HG02970 (cell line): ENCODE measurements at regions not wholly inside any gene's neighbourhood (a gene's known extent, or its start where the extent isn't known, plus 50 kb on each side); places are given as distances from the start of the nearest gene placed in this dataset.
A peak's percentile ranks its signal among the peaks of the same experiment; 100 is the strongest.

ENCODE experiments used
- ATAC-seq: cut with Tn5 transposase; IDR thresholded peaks from one replicate; pipeline ENCODE4 v1.9.1; 2021; ENCODE audit warnings: mild to moderate bottlenecking, moderate library complexity, moderate number of reproducible peaks; ENCODE audit not compliant: unreplicated experiment, low FRiP score

DNA sequence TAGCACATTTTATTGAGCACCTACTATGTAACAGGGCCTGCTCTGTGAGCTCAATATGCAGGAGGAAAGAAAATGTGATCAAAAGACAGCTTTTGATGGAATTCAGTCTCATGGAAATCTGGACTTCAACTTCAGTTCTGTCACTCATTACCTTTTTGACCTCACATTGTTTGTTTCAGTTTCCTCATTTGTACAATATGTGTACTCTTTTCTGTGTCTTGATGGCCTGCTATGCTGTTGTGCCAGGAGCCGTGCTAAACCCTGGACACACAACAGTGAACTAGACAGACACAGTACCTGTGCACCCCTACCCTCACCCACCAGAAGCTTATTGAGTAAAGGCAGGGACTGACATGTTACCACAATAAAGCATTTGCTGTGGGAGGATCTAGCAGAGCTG, 162.9 kb upstream of the FGGY start:
- no peak for ATAC-seq

DNA sequence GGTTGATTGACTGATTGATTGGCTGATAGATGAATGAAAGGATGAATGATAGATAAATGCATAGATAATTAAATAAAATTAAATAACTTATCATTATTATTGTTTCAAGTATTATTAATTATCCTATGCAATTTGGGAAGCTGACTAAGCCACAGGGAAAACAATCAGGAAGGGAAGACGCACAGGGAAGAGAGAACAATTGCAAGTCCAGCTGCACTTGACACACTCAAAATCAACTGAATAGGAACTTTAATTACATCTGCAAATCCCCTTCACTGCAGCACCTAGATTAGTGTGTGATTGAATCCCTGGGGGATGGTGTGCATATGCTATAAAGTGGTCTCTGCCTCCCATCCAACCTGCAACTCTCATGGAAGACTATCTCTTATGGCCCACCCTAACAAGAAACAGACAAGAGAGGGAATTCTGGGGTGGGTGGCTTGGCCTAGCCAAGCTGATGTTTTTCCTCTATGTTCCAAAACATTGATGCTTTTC, 161.1 kb upstream of the FGGY start:
- no peak for ATAC-seq

DNA sequence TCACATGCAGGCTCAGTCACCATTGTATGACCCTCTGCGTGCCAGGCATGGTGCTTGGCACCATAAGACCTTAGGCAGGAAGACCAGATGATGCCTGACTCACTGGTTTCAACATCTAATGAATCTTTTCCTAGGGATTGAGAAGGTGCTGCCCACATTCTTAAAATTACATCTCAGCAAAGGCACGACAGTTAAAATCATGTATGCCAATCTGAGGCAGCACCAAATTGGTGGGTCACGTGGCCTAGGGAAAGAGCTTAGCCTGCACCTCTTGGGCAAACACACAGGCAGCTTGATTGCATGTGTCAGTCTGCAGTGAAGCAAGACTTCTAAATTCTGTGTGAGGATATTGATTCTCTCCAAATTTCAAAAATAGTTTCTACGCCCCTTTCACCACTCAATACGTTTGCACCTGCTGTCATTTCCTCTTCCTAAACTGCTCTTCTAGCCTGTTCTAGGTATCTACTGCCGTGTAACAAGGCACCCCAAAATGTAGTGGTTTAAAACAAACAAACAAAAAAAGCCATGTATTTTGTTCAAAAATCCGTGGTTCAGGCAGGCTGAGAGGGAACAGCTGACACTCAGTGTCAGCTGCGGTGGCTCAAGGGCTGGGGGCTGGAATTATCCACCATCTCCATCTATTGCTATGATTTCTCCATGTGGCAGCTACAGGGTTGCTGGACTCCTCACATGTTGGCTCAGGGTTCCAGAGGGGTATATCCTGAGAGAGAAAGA, 160.2 kb upstream of the FGGY start:
- ATAC-seq = no peak

DNA sequence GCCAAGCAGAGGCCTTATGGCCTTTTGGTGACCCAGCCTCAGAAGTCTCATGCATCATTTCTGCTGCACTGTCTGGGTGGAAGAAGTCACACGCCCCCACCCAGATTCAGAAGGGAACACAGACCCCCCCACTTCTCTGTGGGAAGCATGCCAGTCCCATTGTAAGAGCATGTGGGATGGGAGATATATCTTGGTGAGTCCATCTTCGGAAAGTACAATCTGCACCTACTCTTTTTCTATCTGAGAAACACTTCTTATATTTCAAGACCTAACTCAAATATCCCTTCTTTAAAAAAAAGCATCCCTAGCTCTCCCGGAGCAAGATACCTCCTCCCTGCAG, 159.6 kb upstream of the FGGY start:
- no peak for ATAC-seq

DNA sequence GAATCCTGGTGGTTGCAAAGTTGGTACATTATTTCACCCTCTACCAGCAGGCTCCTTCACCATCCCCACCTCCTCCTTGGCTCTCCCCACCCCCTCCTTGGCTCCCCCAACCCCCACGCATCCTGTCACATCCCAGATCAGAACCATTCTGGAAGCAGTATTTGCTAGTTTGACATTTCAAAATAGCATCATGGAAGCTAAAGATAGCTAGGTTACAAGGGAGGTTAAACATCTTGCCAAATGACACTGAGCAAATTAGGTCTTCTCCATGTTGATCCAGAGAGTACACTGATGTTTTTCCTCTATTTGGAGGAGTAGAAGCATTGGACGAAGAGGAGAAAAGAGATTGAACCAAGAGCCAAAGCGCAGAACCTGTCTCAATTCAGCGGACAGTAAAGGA, 158.9 kb upstream of the FGGY start:
- no peak for ATAC-seq

DNA sequence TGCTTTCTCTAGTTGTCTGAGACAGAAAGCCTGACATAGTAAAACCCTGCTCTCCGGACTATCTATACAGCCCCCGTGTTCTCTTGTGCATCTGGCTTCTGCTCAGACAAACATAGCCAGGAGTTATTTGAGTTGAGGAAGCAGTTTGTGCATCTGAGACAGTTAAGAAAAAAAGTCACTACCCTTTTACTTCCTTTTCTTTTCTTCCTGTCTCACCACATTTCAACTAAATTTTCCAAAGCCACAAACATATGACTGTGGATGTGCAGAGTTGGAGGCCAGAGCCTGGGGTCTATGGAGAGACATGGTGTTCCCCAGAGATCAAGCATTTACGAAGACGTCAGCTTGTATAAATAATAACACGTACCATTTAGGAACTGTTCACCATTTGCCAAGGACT, 158.5 kb upstream of the FGGY start:
- ATAC-seq = no peak

DNA sequence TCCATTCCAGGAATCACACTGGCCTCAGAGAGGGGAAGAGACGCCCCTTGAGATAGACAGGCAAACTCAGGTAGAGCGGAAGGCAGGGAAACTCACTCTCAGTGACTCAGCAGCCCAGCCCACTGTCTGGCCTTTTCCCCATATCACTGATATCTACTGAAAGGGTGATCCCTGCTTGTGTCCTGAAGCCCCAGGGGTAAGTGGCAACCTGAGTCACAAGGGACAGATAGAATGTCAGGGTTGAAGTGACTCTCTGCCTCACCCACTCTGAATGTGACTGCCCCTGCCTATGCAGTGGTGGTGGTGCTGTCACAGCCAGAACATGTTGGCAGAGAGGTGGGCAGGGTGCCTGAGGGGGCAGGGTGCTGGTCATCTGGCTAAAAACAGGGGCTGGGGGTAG, 157.5 kb upstream of the FGGY start:
- ATAC-seq = no peak

DNA sequence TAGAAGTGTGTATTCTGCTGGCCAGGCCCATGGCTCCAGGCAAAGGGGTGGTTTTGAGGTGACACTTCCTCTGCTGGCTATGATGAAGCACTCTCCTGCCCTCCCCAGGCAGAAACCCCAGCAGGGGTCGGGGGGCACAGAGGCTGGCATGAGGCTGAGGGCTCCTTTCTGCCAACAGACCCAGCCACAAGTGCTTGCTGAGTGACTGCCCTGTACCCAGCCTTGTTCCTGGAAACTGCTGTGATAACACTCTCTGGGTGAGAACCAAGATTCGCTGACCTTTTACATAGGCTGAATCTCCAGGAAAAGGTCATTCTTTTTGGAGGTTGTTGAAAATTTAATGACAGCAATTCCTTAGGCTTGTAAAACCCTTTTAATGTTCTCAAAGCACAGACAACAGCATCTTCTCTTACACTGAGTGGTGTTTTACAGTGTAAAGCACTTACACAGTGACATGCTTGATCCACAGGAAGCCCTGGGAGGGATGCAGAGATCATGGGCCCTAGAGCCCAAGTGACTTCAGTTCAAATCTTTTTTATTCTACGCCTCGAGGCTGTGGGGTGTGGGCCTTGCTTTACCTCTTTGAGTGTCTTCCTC, 155.5 kb upstream of the FGGY start:
- no peak for ATAC-seq

DNA sequence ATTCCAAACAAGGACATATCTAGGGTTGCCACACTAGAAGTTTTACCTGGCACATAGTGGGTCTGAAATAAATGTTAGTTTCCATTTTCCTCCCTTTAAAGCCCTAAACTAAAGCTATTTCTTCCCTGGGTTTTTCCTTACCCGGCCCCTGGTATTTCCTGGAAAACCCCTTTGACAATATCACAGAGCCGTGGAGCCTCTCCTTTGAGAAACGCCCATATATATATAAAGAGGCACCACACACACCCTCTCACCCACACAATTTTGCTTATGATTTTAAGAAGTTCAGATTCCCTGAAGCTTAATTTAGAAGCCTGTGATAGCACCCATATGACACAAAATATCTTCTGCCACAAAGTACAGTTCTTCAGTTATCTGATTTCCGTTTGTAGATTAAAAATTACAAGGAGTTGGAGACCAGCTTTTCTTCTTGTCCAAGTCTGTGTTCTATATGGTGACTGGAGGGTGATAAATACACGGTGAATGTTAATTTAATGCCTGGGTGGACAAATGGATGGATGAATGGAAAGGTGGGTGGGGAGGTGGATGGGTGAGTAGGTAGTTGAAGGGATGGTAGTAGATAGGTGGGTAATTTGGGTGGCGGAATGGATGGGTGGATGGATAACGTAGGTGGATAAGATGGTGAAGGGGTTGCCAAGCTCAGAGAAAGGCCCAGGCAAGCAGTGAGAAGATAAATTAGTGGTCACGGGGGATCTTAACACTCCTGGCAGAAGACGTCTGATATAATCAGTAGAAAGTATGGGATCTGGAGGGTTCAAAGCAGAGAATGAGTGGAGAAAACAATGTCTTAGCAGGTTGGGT, 154.4 kb upstream of the FGGY start:
- ATAC-seq = no peak

DNA sequence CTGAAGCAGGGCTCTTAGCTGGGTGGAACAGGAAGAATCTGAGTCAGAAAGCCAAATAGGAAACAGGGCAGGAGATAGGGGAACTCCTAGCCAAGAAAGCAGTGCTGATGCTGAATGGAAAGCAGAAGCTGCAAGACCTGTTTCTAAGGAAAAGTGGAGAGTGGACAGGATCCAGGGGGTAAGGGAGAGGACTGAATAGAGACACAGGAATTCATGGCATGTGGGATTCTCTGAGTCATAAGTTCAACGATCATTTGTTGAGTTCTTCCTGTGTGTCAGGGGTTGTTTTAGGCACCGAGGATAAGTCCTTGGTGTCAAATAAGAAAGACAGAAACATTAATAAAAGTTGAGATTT, 153.8 kb upstream of the FGGY start:
- no peak for ATAC-seq

DNA sequence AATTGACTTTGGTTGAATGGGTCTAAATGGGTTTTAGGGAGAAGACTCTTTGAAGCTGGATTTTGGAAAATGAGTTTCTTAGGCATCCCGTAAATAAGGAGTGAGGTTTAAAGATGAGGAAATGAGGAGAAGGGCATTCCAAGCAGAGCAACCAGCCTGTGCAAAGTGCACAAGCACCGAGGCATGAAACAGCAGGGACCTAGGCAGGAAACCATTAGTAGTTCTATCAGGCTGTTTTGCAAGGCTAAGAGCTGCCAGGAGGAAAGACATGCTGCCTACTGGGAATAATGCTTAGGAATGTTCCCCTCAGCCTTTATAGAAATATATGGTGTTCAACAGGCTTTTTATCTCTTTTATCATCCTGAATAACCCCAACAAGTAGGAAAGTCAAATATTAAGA, 153.1 kb upstream of the FGGY start:
- no peak for ATAC-seq

DNA sequence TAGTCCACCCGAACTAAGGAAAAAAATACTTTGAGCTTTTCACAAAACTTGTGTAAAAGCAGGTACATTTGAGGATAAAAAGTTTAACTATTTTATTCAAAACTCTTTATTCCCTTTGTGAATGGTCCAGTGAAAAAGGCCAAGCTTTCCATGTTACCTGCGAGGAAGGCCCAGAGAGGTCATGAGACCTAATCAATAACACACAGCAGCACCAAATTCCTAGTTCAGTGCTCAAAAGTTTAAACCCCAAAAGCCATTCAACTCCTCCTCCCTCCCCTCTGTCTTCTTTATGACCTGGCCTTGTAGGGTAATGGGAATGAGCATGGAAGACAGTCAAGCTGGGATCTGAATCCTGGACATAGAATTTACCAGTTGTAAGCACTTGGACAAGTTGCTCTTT, 151.9 kb upstream of the FGGY start:
- no peak for ATAC-seq

DNA sequence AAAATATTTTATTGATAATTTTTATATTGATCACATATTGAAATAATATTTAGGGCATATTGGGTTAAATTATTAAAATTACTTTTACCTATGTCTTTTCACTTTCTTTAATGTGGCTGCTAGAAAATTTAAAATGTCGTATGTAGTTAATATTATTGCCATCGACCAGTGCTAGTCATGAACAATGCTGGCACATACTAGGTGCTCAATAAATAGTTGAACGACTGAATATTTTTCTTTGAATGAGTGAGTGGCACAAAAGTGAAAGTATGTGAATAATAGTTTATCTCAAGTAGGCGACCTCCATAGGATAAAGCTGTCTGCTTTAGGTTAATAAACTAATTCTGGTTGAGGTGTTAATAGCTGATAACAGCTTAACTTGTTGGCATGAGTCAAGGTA, 150.8 kb upstream of the FGGY start:
- no peak for ATAC-seq

DNA sequence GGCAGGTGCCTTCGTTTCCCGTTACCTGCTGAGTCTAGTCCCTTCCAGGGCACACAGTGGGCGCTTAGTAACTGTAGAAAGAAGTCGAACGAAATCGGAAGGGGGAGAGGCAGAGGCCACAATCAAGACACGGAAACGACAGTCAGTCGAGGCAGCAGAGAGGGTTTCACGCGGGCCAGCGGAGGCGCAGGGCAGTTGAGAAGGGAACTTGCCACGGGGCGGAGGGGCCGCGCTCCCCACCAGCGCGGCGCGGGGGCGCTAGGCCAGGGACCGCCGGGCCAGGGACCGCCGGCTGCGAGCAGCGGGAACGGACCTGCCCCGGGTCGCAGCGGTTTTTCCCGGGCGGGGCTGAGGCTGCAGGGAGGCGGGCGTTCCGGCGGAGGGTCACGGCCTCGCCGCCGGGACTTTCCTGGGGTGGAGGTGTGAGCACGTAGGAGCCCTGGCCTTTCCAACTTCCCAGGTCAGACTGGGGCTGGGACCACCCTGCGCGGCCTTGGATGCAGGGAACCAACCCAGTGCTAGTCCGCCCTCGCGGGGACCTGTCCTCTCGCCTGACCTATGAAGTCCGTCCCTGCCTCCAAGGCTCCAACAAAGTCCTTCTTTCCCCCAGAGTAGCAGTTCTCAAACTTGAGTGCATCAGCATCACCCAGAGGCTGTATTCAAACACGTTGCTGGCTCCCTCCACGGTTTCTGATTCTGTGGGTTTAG, 150.1 kb upstream of the FGGY start:
- ATAC-seq = peak; percentile 49

DNA sequence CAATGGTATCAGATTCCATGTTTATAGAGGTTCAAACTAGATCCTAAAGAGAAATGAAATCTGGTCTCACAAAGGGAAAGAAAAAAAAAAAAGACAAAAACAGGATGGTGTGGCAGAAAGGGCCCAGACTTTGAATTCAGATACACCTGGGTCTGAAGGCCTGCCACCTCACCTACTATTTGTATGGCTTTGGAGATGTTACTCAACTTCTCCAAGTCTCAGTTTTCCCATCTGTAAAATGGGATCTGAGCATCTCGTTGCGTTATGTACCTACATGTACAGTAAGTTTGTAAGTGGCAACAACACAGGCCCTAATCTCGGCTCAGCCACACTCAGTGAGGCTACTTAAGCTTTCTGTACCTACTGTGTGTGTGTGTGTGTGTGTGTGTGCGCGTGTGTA, 147.5 kb upstream of the FGGY start:
- ATAC-seq = no peak

DNA sequence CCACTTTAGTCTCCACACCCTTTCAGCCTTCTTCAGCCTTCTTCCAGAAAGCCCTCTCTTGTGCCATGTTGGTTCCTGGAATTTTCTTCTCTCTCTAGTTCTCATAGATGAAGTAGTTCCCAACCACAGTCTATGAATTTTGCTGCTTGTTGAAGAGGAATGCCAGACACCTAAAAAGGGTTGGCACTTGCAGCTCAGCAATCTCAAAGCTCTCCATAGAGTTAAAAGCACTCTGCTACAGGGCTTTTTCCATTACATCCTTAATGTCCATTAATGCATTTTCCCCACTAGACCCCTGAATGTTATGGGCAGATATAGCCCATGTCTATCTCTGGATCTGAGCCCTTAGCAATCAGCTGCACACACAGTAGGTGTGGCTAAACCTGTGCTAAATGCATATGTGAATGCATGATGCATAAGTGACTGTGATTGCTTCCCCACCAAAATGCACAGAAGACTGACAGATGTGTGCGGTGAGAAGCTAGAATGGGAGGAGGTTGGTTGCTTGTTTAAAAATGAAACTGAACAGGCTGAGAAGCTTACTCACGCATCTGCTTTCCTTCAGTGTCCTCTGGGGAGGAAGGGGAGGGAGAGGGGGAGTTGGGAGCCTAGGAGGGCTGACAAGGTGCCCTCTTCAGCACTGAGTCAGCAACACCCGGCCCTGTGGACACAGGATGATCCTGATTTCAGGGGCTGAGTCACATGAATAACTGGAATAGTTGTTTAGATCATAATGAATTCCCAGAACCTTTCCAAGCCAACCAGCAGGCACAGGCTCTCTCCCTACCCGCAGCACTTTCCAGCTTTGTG, 146.1 kb upstream of the FGGY start:
- no peak for ATAC-seq

DNA sequence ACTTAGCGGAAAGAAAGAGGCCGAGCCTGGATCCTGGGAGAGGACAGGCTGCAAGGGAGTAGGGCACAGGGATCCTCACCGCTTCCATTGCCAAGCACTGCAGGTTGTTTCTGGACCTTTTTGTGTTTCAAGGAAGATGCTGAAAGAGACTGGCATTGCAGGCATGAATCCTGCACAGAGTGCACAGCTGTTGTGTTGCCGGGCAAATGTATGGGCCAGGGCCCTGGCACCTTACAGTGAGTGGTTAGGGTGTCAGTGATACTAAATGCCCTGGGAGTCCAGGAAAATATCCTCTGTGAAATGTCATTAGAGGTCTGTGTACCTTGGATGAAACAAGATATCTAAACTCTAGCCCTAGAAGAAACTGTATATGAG, 145.5 kb upstream of the FGGY start:
- no peak for ATAC-seq

DNA sequence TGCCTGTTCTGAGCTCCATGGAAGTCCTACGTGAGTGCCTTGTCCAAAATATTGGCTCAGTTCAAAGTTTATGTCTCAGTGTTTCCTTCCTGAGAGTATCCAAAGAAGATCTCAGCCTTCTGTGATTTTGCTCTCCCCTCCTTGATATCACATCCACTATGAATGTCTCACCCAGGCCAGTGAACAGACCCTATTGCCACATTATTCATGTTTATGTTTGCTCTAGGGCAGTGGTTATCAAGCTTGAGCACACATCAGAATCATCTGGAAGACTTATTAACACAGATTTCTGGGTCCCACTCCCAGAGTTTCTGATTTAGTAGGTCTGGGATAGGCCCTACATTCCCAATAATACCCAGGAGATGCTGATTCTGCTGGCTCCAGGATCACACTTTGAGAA, 145.0 kb upstream of the FGGY start:
- no peak for ATAC-seq

DNA sequence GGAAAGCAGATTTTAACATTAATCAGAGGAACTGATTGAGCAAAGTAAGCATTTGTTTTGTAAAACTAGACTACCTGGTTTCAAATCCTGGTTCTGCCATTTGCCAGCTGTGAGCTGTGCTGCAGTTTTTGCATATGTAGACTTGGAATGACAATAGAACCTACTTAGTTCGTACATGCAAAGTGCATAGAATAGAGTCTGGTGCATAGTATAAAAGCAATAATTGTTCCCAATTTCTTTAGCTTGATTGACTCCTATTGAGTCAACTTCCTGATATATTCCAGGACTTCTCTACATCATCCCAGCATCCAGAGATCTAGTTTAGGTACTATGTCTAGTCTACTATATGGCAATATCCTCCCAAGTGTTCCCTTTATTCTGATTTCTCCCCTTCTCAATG, 144.4 kb upstream of the FGGY start:
- no peak for ATAC-seq

DNA sequence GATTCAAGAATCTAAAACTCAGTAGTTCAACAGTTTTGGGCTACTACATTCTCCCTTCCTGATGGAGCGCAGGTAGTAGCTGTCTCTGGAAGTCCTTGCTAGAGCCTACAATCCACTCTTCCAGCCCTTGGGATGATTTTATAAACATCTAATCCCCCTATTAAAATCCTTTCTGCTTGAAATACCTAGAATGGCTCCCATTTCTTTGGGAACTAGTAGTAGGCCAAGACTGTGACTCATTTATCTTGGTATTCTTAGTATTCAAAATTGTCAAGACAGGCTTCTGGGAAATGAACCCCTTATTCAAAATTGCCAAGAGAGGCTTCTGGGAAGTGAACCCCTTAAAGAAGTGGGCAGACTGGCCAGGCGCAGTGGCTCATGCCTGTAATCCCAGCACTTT, 142.5 kb upstream of the FGGY start:
- no peak for ATAC-seq
